Gastroesophageal sphincter (tissue), 4 donors: ENCODE measurements at regions not wholly inside any gene's neighbourhood (a gene's known extent, or its start where the extent isn't known, plus 50 kb on each side); places are given as distances from the start of the nearest gene placed in this dataset.

Source experiments
- ATAC-seq: fragments of 150-250 bp; one replicate; pipeline ENCODE4 v1.9.1; 2016; ENCODE audit warnings: mild to moderate bottlenecking, moderate library complexity
- H3K27ac ChIP-seq, 4 donors: fragments of 200-600 bp; sonication (generic) in 3 of 4; 1 replicate in 3 of 4; 2 replicates in 1 of 4; pipeline ENCODE4 v1.5.1; 2016 to 2019
- H3K27me3 ChIP-seq: fragments of 200-600 bp; sonication (generic); one replicate; pipeline ENCODE4 v1.5.1; 2019
- H3K36me3 ChIP-seq, 2 donors: fragments of 200-600 bp; sonication (generic); one replicate each; pipeline ENCODE4 v1.5.1; 2019; ENCODE audit warnings: control low read depth in 1 of 2
- H3K4me1 ChIP-seq, 3 donors: fragments of 200-600 bp; sonication (generic); 1 replicate in 2 of 3; 2 replicates in 1 of 3; pipeline ENCODE4 v1.5.1; 2016 to 2019; ENCODE audit warnings: control low read depth in 2 of 3
- H3K4me3 ChIP-seq, 2 donors: fragments of 200-600 bp; sonication (generic); one replicate each; pipeline ENCODE4 v1.5.1; 2019; ENCODE audit warnings: mild to moderate bottlenecking in 1 of 2, moderate library complexity in 1 of 2
- H3K9me3 ChIP-seq, 3 donors: fragments of 200-600 bp; sonication (generic); one replicate each; pipeline ENCODE4 v1.5.1; 2017 to 2019; ENCODE audit warnings: control low read depth in 2 of 3
- CTCF ChIP-seq, 4 experiments: fragments of 200-600 bp in 2 of 4; fragments of 450-650 bp in 2 of 4; sonication (generic) in 1 of 4; IDR thresholded peaks; one replicate each; pipeline ENCODE4 v1.5.1; 2017 to 2019; ENCODE audit warnings: antibody characterized with exemption in 4 of 4, mild to moderate bottlenecking in 2 of 4, moderate library complexity in 2 of 4
- EP300 ChIP-seq: sonication (generic); formaldehyde crosslinking; IDR thresholded peaks from one replicate; pipeline ENCODE4 v1.6.1; 2017; ENCODE audit warnings: antibody characterized with exemption, mild to moderate bottlenecking
- POLR2A ChIP-seq, 2 donors: fragments of 450-650 bp; IDR thresholded peaks; one replicate each; pipeline ENCODE4 v1.6.1; 2017; ENCODE audit warnings: antibody characterized with exemption in 2 of 2, mild to moderate bottlenecking in 2 of 2, moderate library complexity in 1 of 2
- POLR2AphosphoS5 ChIP-seq: sonication (generic); formaldehyde crosslinking; IDR thresholded peaks from one replicate; pipeline ENCODE4 v1.6.1; 2017; ENCODE audit warnings: antibody characterized with exemption
- WGBS, 2 donors: methylation state at CpG; one replicate each; pipeline ENCODE4 v1.1.5; 2018; ENCODE audit warnings: low coverage in 1 of 2; 5-methylcytosine and 5-hydroxymethylcytosine counted together

- H3K4me1 ChIP-seq = no peaks in the 10 kb centered on the region
- H3K36me3 ChIP-seq = no peaks in the 10 kb centered on the region
- H3K27ac ChIP-seq = no peak overlapping the region
- H3K9me3 ChIP-seq = no peaks in the 10 kb centered on the region
- 44 to 61% methylated on average over 3 of the region's 3 CpGs for WGBS, 2 donors
- no peak overlapping the region for H3K4me3 ChIP-seq
- no peak for TF ChIP-seq POLR2AphosphoS5
- no peak for TF ChIP-seq CTCF (IDR thresholded peaks at IDR 0.05)
- no peak for TF ChIP-seq POLR2A (IDR thresholded peaks at IDR 0.05)
- TF ChIP-seq EP300 = no peak
- H3K27me3 ChIP-seq = no peaks in the 10 kb centered on the region
- ATAC-seq = no peak
Measured at GRCh38 chr13:71244161-71244560, 622.8 kb downstream of the DACH1 start.

- no peaks in the 10 kb centered on the region for H3K4me1 ChIP-seq
- ATAC-seq = no peak
- no peak overlapping the region for H3K4me3 ChIP-seq
- no peak overlapping the region for H3K27ac ChIP-seq
- WGBS, 2 donors = 22 to 33% methylated on average over 3 to 4 of the region's 4 CpGs
- H3K27me3 ChIP-seq = no peaks in the 10 kb centered on the region
- H3K9me3 ChIP-seq = no peaks in the 10 kb centered on the region
- no peaks in the 10 kb centered on the region for H3K36me3 ChIP-seq
- TF ChIP-seq POLR2A (IDR thresholded peaks at IDR 0.05) (no peak), EP300 (no peak), CTCF (IDR thresholded peaks at IDR 0.05) (no peak), POLR2AphosphoS5 (no peak)
Measured at GRCh38 chr13:71242201-71242600, 624.8 kb downstream of the DACH1 start.

- Histone ChIP-seq H3K9me3 (no peaks in the 10 kb centered on the region), H3K27me3 (no peaks in the 10 kb centered on the region), H3K4me3 (no peak overlapping the region), H3K4me1 (no peaks in the 10 kb centered on the region), H3K36me3 (no peaks in the 10 kb centered on the region), H3K27ac (no peak overlapping the region)
- TF ChIP-seq POLR2AphosphoS5 (no peak), POLR2A (IDR thresholded peaks at IDR 0.05) (no peak), CTCF (IDR thresholded peaks at IDR 0.05) (no peak), EP300 (no peak)
- 57 to 60% methylated on average over 1 of the region's 1 CpG for WGBS, 2 donors
- ATAC-seq = no peak
Measured at GRCh38 chr13:71240911-71241310, 626.1 kb downstream of the DACH1 start.

GRCh38 chr13:71237332-71237731 is 629.7 kb downstream of the DACH1 start:
- WGBS, 2 donors = 56 to 68% methylated on average over 3 of the region's 3 CpGs
- ATAC-seq = no peak
- Histone ChIP-seq H3K9me3 (no peaks in the 10 kb centered on the region), H3K27ac (no peak overlapping the region), H3K27me3 (no peaks in the 10 kb centered on the region), H3K4me3 (no peak overlapping the region), H3K4me1 (no peaks in the 10 kb centered on the region), H3K36me3 (no peaks in the 10 kb centered on the region)
- TF ChIP-seq CTCF (IDR thresholded peaks at IDR 0.05) (no peak), EP300 (no peak), POLR2AphosphoS5 (no peak), POLR2A (IDR thresholded peaks at IDR 0.05) (no peak)

- WGBS, 2 donors = 73 to 90% methylated on average over 7 to 8 of the region's 8 CpGs
- H3K4me1 ChIP-seq = no peaks in the 10 kb centered on the region
- ATAC-seq = no peak
Measured at GRCh38 chr13:71219698-71220415, 647.1 kb downstream of the DACH1 start.

More at GRCh38 chr13:71219698-71220415, 647.1 kb downstream of the DACH1 start:
- no peaks in the 10 kb centered on the region for H3K36me3 ChIP-seq
- no peaks in the 10 kb centered on the region for H3K9me3 ChIP-seq
- H3K27ac ChIP-seq = no peak overlapping the region
- no peaks in the 10 kb centered on the region for H3K27me3 ChIP-seq
- no peak overlapping the region for H3K4me3 ChIP-seq
- no peak for TF ChIP-seq POLR2A (IDR thresholded peaks at IDR 0.05)
- TF ChIP-seq EP300 = no peak
- no peak for TF ChIP-seq POLR2AphosphoS5
- no peak for TF ChIP-seq CTCF (IDR thresholded peaks at IDR 0.05)
